ENCODE measurements at regions not wholly inside any gene's neighbourhood (a gene's known extent, or its start where the extent isn't known, plus 50 kb on each side); places are given as distances from the start of the nearest gene placed in this dataset.

DNA sequence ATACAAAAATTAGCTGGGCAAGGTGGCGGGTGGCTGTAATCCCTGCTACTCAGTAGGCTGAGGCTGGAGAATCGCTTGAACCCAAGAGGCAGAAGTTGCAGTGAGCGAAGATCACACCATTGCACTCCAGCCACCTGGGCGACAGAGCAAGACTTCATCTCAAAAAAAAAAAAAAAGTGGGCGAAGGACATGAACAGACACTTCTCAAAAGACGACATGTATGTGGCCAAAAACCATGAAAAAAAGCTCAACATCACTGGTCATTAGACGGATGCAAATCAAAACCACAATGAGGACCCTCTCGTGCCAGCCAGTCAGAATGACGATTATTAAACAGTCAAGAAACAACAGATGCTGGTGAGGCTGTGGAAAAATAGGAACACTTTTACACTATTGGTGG is 344.9 kb upstream of the JARID2 start:
- TF ChIP-seq, protein P1, sequence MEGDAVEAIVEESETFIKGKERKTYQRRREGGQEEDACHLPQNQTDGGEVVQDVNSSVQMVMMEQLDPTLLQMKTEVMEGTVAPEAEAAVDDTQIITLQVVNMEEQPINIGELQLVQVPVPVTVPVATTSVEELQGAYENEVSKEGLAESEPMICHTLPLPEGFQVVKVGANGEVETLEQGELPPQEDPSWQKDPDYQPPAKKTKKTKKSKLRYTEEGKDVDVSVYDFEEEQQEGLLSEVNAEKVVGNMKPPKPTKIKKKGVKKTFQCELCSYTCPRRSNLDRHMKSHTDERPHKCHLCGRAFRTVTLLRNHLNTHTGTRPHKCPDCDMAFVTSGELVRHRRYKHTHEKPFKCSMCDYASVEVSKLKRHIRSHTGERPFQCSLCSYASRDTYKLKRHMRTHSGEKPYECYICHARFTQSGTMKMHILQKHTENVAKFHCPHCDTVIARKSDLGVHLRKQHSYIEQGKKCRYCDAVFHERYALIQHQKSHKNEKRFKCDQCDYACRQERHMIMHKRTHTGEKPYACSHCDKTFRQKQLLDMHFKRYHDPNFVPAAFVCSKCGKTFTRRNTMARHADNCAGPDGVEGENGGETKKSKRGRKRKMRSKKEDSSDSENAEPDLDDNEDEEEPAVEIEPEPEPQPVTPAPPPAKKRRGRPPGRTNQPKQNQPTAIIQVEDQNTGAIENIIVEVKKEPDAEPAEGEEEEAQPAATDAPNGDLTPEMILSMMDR (conservative IDR thresholded peaks at IDR 0.05; ENCODE audit: control insufficient read depth, insufficient read depth, low read depth, low read length): no peak
- DNase-seq (ENCODE audit: low read depth): no peak
- no peak overlapping the region for H3K4me3 ChIP-seq (ENCODE audit: control insufficient read depth, low read depth, low read length)

DNA sequence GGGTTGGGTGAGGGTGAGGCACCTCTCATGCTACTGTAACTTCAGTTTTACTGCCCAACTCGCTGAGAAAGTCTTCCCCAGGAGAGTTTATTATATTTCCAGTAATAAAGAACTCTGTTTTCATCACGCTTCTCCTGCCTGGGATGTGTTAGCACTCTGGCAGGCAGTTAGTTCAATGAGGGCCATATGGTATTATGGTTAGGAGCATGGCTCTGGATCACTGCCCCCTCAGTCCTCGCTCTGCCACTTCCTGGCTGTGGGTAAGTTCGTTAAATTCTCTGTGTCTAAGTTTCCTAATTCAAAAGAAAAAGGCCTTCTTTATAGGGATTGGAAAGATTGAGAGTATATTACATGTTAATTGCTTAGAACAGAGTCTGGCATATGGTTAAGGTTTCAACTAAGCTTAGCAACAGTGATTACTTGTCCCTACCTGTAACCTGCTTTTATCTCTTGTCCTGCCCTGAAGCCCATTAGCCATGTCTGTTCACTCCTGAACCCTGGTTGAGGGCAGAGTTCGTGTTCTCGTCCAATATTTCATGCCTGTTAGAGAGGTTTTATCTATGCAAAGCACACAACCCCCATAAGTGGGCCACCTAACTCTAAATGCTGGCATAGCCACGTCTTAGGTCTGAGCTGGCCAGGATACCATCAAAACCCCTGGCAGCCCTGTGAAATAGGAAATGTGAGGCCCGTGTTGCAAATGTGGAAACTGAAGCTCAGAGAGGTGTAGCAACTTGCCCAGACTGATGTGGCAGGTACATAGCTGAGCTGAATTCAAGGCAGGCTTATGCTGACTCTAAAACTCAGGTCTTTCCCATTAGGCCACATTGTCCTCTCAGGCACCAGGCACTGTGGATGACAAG is 342.5 kb upstream of the JARID2 start:
- no peak overlapping the region for H3K4me3 ChIP-seq (ENCODE audit: control insufficient read depth, low read depth, low read length)
- TF ChIP-seq, protein P1 (conservative IDR thresholded peaks at IDR 0.05; ENCODE audit: control insufficient read depth, insufficient read depth, low read depth, low read length): no peak
- DNase-seq (ENCODE audit: low read depth): no peak

DNA sequence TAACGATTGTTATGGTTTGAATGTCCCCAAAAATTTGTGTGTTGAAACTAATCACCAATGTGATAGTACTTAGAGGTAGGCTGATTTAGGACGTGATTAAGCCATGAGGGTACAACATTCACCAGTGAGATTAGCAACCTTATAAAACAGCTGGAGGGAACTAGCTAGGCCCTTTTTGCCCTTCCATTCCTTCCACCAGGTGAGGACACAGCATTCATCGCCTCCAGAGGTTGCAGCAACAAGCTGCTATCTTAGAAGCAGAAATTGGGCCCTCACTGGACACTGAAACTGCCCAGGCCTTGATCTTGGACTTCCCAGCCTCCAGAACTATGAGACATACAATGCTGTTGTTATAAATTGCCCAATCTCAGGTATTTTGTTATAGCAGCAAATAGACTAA is 340.7 kb upstream of the JARID2 start:
- no peak overlapping the region for H3K4me3 ChIP-seq (ENCODE audit: control insufficient read depth, low read depth, low read length)
- no peak for DNase-seq (ENCODE audit: low read depth)
- TF ChIP-seq, protein P1 (conservative IDR thresholded peaks at IDR 0.05; ENCODE audit: control insufficient read depth, insufficient read depth, low read depth, low read length): no peak

DNA sequence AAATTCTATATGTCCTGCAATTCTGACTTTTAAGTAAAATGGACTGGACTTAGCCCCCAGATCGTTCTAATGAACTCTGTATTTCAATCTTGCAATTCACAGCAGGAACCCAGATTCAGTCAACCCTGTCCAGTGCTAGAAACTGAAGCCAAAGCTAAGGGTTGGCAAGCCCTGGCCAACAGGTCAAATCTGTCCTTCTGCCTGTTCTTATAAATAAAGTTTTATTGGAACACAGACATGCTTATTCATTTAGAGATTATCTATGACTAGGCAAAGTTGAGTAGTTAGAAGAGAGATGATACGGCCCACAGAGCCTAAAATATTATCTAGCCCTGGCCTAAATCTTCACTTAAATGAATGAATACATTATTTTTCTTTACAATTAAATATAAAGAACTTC is 339.2 kb upstream of the JARID2 start:
- no peak overlapping the region for H3K4me3 ChIP-seq (ENCODE audit: control insufficient read depth, low read depth, low read length)
- TF ChIP-seq, protein P1 (conservative IDR thresholded peaks at IDR 0.05; ENCODE audit: control insufficient read depth, insufficient read depth, low read depth, low read length): no peak
- no peak for DNase-seq (ENCODE audit: low read depth)

GRCh38 chr6:14910692-14911547 is 334.9 kb upstream of the JARID2 start:
- peak; percentile 27 for DNase-seq (ENCODE audit: low read depth)
- TF ChIP-seq, protein P1 (conservative IDR thresholded peaks at IDR 0.05; ENCODE audit: control insufficient read depth, insufficient read depth, low read depth, low read length): no peak
- no peak overlapping the region for H3K4me3 ChIP-seq (ENCODE audit: control insufficient read depth, low read depth, low read length)

GRCh38 chr6:14912226-14912625 is 333.6 kb upstream of the JARID2 start:
- TF ChIP-seq, protein P1 (conservative IDR thresholded peaks at IDR 0.05; ENCODE audit: control insufficient read depth, insufficient read depth, low read depth, low read length): no peak
- no peak for DNase-seq (ENCODE audit: low read depth)
- H3K4me3 ChIP-seq (ENCODE audit: control insufficient read depth, low read depth, low read length): no peak overlapping the region

Measured in fibroblast of mammary gland (primary cell).